Sigmoid colon (tissue), 3 donors: ENCODE measurements at regions not wholly inside any gene's neighbourhood (a gene's known extent, or its start where the extent isn't known, plus 50 kb on each side); places are given as distances from the start of the nearest gene placed in this dataset.

ENCODE experiments used
- CTCF ChIP-seq, 4 experiments: fragments of 450-650 bp in 3 of 4; fragments of 200-600 bp in 1 of 4; IDR thresholded peaks; one replicate each; pipeline ENCODE4 v1.5.1; 2016 to 2019; ENCODE audit warnings: antibody characterized with exemption in 4 of 4, mild to moderate bottlenecking in 3 of 4, moderate library complexity in 2 of 4
- POLR2A ChIP-seq, 2 donors: fragments of 450-650 bp; IDR thresholded peaks; one replicate each; pipeline ENCODE4 v1.6.1; 2016; ENCODE audit warnings: antibody characterized with exemption in 2 of 2, mild to moderate bottlenecking in 2 of 2, moderate library complexity in 2 of 2

GRCh38 chr14:97264516-97265230 lies 467.5 kb downstream of the VRK1 start:
- TF ChIP-seq POLR2A (IDR thresholded peaks at IDR 0.05) (no peak), CTCF (IDR thresholded peaks at IDR 0.05) (no peak)
